ENCODE measurements at regions not wholly inside any gene's neighbourhood (a gene's known extent, or its start where the extent isn't known, plus 50 kb on each side); places are given as distances from the start of the nearest gene placed in this dataset.

DNA sequence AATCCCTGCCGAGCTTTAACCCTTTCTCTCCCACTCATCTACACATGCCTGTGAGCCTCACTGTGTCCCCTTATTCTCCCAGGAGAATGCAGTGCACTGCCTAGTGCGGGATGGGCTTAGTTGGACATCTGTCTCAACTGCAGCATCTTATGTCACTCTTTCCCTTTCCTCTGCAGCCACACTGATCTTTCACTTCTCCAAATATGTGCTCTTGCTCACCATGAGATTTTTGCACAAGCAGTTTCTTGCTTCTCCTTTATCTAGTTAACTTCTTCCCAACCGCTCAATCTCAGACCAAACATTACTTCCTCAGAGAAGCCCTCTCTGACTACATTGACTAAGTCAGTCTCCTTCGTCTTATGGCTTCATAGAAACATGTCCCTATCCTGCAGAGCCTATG is 292.3 kb downstream of the KBTBD8 start (continued):
- TF ChIP-seq, protein P1, sequence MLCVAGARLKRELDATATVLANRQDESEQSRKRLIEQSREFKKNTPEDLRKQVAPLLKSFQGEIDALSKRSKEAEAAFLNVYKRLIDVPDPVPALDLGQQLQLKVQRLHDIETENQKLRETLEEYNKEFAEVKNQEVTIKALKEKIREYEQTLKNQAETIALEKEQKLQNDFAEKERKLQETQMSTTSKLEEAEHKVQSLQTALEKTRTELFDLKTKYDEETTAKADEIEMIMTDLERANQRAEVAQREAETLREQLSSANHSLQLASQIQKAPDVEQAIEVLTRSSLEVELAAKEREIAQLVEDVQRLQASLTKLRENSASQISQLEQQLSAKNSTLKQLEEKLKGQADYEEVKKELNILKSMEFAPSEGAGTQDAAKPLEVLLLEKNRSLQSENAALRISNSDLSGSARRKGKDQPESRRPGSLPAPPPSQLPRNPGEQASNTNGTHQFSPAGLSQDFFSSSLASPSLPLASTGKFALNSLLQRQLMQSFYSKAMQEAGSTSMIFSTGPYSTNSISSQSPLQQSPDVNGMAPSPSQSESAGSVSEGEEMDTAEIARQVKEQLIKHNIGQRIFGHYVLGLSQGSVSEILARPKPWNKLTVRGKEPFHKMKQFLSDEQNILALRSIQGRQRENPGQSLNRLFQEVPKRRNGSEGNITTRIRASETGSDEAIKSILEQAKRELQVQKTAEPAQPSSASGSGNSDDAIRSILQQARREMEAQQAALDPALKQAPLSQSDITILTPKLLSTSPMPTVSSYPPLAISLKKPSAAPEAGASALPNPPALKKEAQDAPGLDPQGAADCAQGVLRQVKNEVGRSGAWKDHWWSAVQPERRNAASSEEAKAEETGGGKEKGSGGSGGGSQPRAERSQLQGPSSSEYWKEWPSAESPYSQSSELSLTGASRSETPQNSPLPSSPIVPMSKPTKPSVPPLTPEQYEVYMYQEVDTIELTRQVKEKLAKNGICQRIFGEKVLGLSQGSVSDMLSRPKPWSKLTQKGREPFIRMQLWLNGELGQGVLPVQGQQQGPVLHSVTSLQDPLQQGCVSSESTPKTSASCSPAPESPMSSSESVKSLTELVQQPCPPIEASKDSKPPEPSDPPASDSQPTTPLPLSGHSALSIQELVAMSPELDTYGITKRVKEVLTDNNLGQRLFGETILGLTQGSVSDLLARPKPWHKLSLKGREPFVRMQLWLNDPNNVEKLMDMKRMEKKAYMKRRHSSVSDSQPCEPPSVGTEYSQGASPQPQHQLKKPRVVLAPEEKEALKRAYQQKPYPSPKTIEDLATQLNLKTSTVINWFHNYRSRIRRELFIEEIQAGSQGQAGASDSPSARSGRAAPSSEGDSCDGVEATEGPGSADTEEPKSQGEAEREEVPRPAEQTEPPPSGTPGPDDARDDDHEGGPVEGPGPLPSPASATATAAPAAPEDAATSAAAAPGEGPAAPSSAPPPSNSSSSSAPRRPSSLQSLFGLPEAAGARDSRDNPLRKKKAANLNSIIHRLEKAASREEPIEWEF (CRISPR knock-in tag; IDR thresholded peaks at IDR 0.05): no peak

DNA sequence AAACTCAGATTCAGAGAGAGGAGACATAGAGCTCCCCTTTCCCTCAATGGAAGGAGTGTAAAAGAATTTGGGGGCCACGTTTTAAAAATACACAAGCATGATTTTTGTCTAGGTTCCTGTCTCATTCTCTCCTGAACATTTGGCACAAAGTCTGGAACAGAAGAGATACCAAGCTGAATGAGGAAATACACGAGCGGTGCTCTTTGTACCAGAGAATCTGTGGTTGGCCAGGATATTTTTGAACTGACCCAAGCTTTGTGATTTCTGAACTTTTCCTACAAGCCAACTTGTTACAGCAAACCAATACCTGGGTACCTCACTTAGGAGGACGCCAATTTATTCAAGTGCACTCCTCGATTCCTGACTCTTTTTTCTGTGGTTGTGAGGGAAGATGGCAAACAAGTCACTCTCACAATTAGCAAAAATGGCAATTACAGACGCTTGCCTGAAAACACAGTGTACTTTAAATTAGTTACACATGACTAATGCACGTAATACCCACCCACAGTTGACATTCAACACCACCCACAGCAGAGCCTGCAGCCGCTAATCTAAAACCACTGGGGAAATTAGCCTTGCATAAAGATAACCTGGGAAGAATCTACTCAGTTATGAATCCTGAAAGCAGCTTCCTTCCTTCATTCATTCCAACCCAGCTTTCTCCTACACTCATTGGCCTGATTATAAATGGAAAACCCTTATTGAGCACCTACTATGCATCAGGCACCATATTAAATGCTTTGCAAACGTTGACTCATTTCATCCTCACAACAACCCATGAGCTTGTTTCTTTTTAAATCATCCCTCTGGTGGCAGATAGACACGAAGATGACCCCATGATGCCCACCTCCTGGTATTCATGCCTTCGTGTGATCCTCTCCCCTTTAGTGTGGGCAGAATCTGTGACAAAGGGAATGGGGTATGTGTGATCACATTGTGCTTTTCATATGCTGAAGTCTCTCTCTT is 293.5 kb downstream of the KBTBD8 start:
- WGBS (ENCODE audit: insufficient coverage, low coverage, missing lambda C conversion rate): under 1% methylated on average over 11 of the region's 11 CpGs
- H3K4me3 ChIP-seq: no peak overlapping the region
- H2AFZ ChIP-seq (ENCODE audit: low read depth, low read length): no peak overlapping the region
- H3K79me2 ChIP-seq (ENCODE audit: control insufficient read depth, insufficient read depth, low read length): no peaks in the 10 kb centered on the region
- DNase-seq (ENCODE audit: extremely low read depth in 1 of 4, low spot score in 3 of 4) (no peak), ATAC-seq (no peak), FAIRE-seq (no peak)
- in situ Hi-C loops (cut with MboI): no loop called here
- BruUV-seq (replicated peaks): no TSS peak
- no peaks in the 10 kb centered on the region for H3K36me3 ChIP-seq (ENCODE audit: control insufficient read depth, insufficient read depth, low read length)
- H3K27ac ChIP-seq (ENCODE audit: extremely low read depth, low read depth, low read length): no peak overlapping the region
- no peak overlapping the region for H3K4me2 ChIP-seq (ENCODE audit: insufficient read depth, low read length)
- no peaks in the 10 kb centered on the region for H3K4me1 ChIP-seq (replicated peaks in 1 of 2; ENCODE audit: control insufficient read depth in 2 of 2, insufficient read depth in 2 of 2, low read length in 2 of 2)
- ChIA-PET POLR2A (no interaction called here), CTCF (ENCODE audit: low intra/inter-chr PET ratio) (no interaction called here)
- H3K9ac ChIP-seq (ENCODE audit: insufficient read depth in 1 of 2, low read depth in 2 of 2, low read length in 2 of 2): no peak overlapping the region
- intact Hi-C loops (cut with micrococcal nuclease): no loop called here
- no peaks in the 10 kb centered on the region for H3K27me3 ChIP-seq (ENCODE audit: control insufficient read depth in 2 of 2, insufficient read depth in 2 of 2, low read length in 2 of 2)
- no peaks in the 10 kb centered on the region for H3K9me3 ChIP-seq (replicated peaks; ENCODE audit: control insufficient read depth, insufficient read depth, low read depth, low read length)
- H3K9me1 ChIP-seq (ENCODE audit: control insufficient read depth, insufficient read depth, low read length): no peaks in the 10 kb centered on the region
- H4K20me1 ChIP-seq (replicated peaks; ENCODE audit: control insufficient read depth, insufficient read depth, low read length): no peaks in the 10 kb centered on the region
- TF ChIP-seq EGR1 (conservative IDR thresholded peaks at IDR 0.05): no peak
- TF ChIP-seq ZNF395 (CRISPR knock-in tag; IDR thresholded peaks at IDR 0.05): no peak
- TF ChIP-seq SRSF1 (IDR thresholded peaks at IDR 0.05; ENCODE audit: low read depth, low read length): no peak
- no peak for TF ChIP-seq HOMEZ (CRISPR knock-in tag; IDR thresholded peaks at IDR 0.05)
- TF ChIP-seq E2F6 (IDR thresholded peaks at IDR 0.05; ENCODE audit: borderline replicate concordance in 1 of 2, extremely low read depth in 1 of 2, insufficient read depth in 1 of 2, insufficient read length in 1 of 2, low read depth in 1 of 2, low read length in 1 of 2, poor library complexity in 1 of 2, severe bottlenecking in 1 of 2): no peak
- no peak for TF ChIP-seq NR1H2 (CRISPR knock-in tag; IDR thresholded peaks at IDR 0.05)
- no peak for TF ChIP-seq STAG1 (CRISPR knock-in tag; IDR thresholded peaks at IDR 0.05; ENCODE audit: borderline replicate concordance)
- TF ChIP-seq DDX20 (tag; IDR thresholded peaks at IDR 0.05; ENCODE audit: low read depth): no peak
